ENCODE measurements at regions not wholly inside any gene's neighbourhood (a gene's known extent, or its start where the extent isn't known, plus 50 kb on each side); places are given as distances from the start of the nearest gene placed in this dataset.

GRCh38 chr5:73274121-73274520, 101.1 kb downstream of the TMEM174 start:
- ATAC-seq: no peak
- no peak for TF ChIP-seq PPARA (CRISPR knock-in tag; IDR thresholded peaks at IDR 0.05; ENCODE audit: borderline replicate concordance)
- TF ChIP-seq ARNTL (CRISPR knock-in tag; IDR thresholded peaks at IDR 0.05; ENCODE audit: borderline replicate concordance, low read depth): no peak
- no peak for TF ChIP-seq ZFP30 (CRISPR knock-in tag; IDR thresholded peaks at IDR 0.05)
- no peak for TF ChIP-seq TCF4 (CRISPR knock-in tag; IDR thresholded peaks at IDR 0.05; ENCODE audit: borderline replicate concordance)
- TF ChIP-seq, protein P1, sequence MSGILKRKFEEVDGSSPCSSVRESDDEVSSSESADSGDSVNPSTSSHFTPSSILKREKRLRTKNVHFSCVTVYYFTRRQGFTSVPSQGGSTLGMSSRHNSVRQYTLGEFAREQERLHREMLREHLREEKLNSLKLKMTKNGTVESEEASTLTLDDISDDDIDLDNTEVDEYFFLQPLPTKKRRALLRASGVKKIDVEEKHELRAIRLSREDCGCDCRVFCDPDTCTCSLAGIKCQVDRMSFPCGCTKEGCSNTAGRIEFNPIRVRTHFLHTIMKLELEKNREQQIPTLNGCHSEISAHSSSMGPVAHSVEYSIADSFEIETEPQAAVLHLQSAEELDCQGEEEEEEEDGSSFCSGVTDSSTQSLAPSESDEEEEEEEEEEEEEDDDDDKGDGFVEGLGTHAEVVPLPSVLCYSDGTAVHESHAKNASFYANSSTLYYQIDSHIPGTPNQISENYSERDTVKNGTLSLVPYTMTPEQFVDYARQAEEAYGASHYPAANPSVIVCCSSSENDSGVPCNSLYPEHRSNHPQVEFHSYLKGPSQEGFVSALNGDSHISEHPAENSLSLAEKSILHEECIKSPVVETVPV (CRISPR knock-in tag; IDR thresholded peaks at IDR 0.05): no peak

GRCh38 chr5:73273379-73274050, 100.5 kb downstream of the TMEM174 start:
- ATAC-seq: peak; percentile 24; the same call in 1 of the 3 replicates
- TF ChIP-seq ZNF70 (CRISPR knock-in tag; IDR thresholded peaks at IDR 0.05) (no peak), CREB5 (CRISPR knock-in tag; IDR thresholded peaks at IDR 0.05; ENCODE audit: low read depth) (no peak), CSDC2 (CRISPR knock-in tag; IDR thresholded peaks at IDR 0.05) (no peak), ZFP30 (CRISPR knock-in tag; IDR thresholded peaks at IDR 0.05) (no peak), PPARA (CRISPR knock-in tag; IDR thresholded peaks at IDR 0.05; ENCODE audit: borderline replicate concordance) (no peak), ISL1 (CRISPR knock-in tag; IDR thresholded peaks at IDR 0.05) (no peak)

DNA sequence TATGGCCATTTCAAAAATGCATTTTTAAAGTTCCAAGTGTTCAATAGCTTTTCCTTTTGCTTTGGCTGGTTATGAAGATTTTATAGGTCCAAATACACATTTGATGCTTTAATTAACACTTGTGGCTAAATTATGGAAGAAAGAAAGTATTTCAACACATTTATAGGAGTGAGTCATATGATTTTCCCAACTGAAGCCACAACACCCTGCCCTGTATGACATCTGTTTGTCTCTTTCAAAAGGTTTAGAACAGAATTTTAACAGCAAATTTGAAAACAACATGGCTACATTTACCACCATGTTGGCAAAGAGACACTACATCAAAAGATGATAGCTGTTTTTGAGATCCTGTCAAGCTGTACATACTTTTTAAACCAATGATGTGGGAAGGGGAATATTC, 99.4 kb downstream of the TMEM174 start:
- no peak for ATAC-seq
- TF ChIP-seq, protein P2, sequence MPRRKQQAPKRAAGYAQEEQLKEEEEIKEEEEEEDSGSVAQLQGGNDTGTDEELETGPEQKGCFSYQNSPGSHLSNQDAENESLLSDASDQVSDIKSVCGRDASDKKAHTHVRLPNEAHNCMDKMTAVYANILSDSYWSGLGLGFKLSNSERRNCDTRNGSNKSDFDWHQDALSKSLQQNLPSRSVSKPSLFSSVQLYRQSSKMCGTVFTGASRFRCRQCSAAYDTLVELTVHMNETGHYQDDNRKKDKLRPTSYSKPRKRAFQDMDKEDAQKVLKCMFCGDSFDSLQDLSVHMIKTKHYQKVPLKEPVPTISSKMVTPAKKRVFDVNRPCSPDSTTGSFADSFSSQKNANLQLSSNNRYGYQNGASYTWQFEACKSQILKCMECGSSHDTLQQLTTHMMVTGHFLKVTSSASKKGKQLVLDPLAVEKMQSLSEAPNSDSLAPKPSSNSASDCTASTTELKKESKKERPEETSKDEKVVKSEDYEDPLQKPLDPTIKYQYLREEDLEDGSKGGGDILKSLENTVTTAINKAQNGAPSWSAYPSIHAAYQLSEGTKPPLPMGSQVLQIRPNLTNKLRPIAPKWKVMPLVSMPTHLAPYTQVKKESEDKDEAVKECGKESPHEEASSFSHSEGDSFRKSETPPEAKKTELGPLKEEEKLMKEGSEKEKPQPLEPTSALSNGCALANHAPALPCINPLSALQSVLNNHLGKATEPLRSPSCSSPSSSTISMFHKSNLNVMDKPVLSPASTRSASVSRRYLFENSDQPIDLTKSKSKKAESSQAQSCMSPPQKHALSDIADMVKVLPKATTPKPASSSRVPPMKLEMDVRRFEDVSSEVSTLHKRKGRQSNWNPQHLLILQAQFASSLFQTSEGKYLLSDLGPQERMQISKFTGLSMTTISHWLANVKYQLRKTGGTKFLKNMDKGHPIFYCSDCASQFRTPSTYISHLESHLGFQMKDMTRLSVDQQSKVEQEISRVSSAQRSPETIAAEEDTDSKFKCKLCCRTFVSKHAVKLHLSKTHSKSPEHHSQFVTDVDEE (CRISPR knock-in tag; IDR thresholded peaks at IDR 0.05): no peak
- TF ChIP-seq TOX (CRISPR knock-in tag; IDR thresholded peaks at IDR 0.05; ENCODE audit: borderline replicate concordance) (no peak), ESRRG (CRISPR knock-in tag; IDR thresholded peaks at IDR 0.05) (no peak), BACH2 (CRISPR knock-in tag; IDR thresholded peaks at IDR 0.05; ENCODE audit: borderline replicate concordance) (no peak), ZNF565 (CRISPR knock-in tag; conservative IDR thresholded peaks at IDR 0.05; ENCODE audit: low read depth) (no peak), PPARA (CRISPR knock-in tag; IDR thresholded peaks at IDR 0.05; ENCODE audit: borderline replicate concordance) (no peak), GLIS3 (CRISPR knock-in tag; IDR thresholded peaks at IDR 0.05) (no peak)
- TF ChIP-seq, protein P1 (CRISPR knock-in tag; IDR thresholded peaks at IDR 0.05): no peak

DNA sequence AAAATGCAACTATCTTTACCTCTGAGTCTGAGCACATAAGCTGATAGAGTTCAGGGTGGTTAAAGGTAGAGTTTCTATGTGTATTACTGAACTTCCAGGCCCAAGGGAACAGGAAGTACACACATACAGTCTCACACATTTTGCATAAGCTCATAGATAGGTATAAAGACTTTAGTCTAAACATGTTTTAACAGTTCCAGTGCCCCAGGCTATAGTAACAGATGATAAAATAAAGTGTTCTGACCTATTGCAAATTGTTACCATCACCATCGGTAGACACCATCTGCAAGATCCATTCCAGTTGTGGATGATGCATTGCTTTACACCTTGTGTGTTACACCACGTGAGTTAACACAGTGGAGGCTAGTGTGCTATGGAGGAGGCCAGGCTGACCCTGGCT, 95.8 kb downstream of the TMEM174 start:
- no peak for ATAC-seq
- no peak for TF ChIP-seq TCF4 (CRISPR knock-in tag; IDR thresholded peaks at IDR 0.05; ENCODE audit: borderline replicate concordance)
- TF ChIP-seq PATZ1 (CRISPR knock-in tag; IDR thresholded peaks at IDR 0.05; ENCODE audit: borderline replicate concordance): no peak
- no peak for TF ChIP-seq OSR1 (CRISPR knock-in tag; IDR thresholded peaks at IDR 0.05)
- TF ChIP-seq, protein P2 (CRISPR knock-in tag; IDR thresholded peaks at IDR 0.05): no peak
- TF ChIP-seq ZFP3 (CRISPR knock-in tag; IDR thresholded peaks at IDR 0.05): no peak
- TF ChIP-seq GLIS3 (CRISPR knock-in tag; IDR thresholded peaks at IDR 0.05): no peak
- TF ChIP-seq RARB (CRISPR knock-in tag; IDR thresholded peaks at IDR 0.05): no peak
- TF ChIP-seq BACH2 (CRISPR knock-in tag; IDR thresholded peaks at IDR 0.05; ENCODE audit: borderline replicate concordance): no peak
- TF ChIP-seq TOX (CRISPR knock-in tag; IDR thresholded peaks at IDR 0.05; ENCODE audit: borderline replicate concordance): no peak
- TF ChIP-seq ZNF70 (CRISPR knock-in tag; IDR thresholded peaks at IDR 0.05): no peak
- no peak for TF ChIP-seq ZNF8 (CRISPR knock-in tag; IDR thresholded peaks at IDR 0.05)
- no peak for TF ChIP-seq ESRRG (CRISPR knock-in tag; IDR thresholded peaks at IDR 0.05)
